OCI-LY3 (cell line): ENCODE measurements at regions not wholly inside any gene's neighbourhood (a gene's known extent, or its start where the extent isn't known, plus 50 kb on each side); places are given as distances from the start of the nearest gene placed in this dataset.

Experiments
- H2AFZ ChIP-seq: fragments of 200-600, 300-600 bp; shearing (Covaris generic); 2 replicates; pipeline ENCODE4 v1.6.0; 2014; ENCODE audit warnings: antibody characterized with exemption, low read depth, low read length
- H3K27ac ChIP-seq: fragments of 200-600, 300-600 bp; sonication (generic); 2 replicates; pipeline ENCODE4 v1.5.1; 2014; ENCODE audit warnings: mild to moderate bottlenecking, low read length, moderate library complexity, mixed read lengths
- H3K27me3 ChIP-seq: fragments of 200-600, 300-600 bp; sonication (generic); 2 replicates; pipeline ENCODE4 v1.6.1; 2014; ENCODE audit warnings: low read depth, low read length, mixed read lengths
- H3K36me3 ChIP-seq: fragments of 200-600, 300-600 bp; sonication (generic); replicated peaks from 2 replicates; pipeline ENCODE3; 2014; ENCODE audit warnings: low read depth, low read length, mixed read lengths
- H3K4me1 ChIP-seq: fragments of 300-600, 200-600 bp; sonication (generic); 2 replicates; pipeline ENCODE4 v1.6.1; 2014; ENCODE audit warnings: low read length, mixed read lengths
- H3K4me2 ChIP-seq: fragments of 200-600, 300-600 bp; sonication (generic); 2 replicates; pipeline ENCODE4 v1.6.1; 2014; ENCODE audit warnings: low read length, mixed read lengths
- H3K4me3 ChIP-seq: fragments of 300-600, 200-600 bp; sonication (generic); 2 replicates; pipeline ENCODE4 v1.5.1; 2014; ENCODE audit warnings: antibody characterized with exemption, mild to moderate bottlenecking, low read length, moderate library complexity
- H3K79me2 ChIP-seq: fragments of 300-600, 200-600 bp; shearing (Covaris generic); 2 replicates; pipeline ENCODE4 v1.6.1; 2014; ENCODE audit warnings: mild to moderate bottlenecking, low read length, mixed read lengths
- H3K9ac ChIP-seq: fragments of 300-600, 200-600 bp; shearing (Covaris generic); 2 replicates; pipeline ENCODE4 v1.6.0; 2014; ENCODE audit warnings: mild to moderate bottlenecking, low read length, moderate library complexity
- H3K9me3 ChIP-seq: fragments of 200-600, 300-600 bp; shearing (Covaris generic); 2 replicates; pipeline ENCODE4 v1.6.1; 2014; ENCODE audit warnings: low read length, mixed read lengths; ENCODE audit not compliant: insufficient read depth
- H4K20me1 ChIP-seq: fragments of 200-600, 300-600 bp; sonication (generic); 2 replicates; pipeline ENCODE4 v1.6.1; 2016; ENCODE audit warnings: low read length, mixed read lengths; ENCODE audit not compliant: insufficient read depth
- CTCF ChIP-seq: fragments of 200-600, 300-600 bp; sonication (generic); IDR thresholded peaks from 2 replicates; pipeline ENCODE4 v1.5.1; 2014; ENCODE audit warnings: antibody characterized with exemption, low read length, low read depth
- EZH2phosphoT487 ChIP-seq: fragments of 200-600 bp; shearing (Covaris generic); IDR thresholded peaks from 2 replicates; pipeline ENCODE4 v1.6.1; 2018; ENCODE audit warnings: antibody characterized with exemption, mixed run types, low read depth

GRCh38 chr13:22451327-22451741 is 729.4 kb upstream of the SGCG start:
- H3K27me3 ChIP-seq: no peaks in the 10 kb centered on the region
- no peaks in the 10 kb centered on the region for H3K79me2 ChIP-seq
- no peaks in the 10 kb centered on the region for H4K20me1 ChIP-seq
- no peak overlapping the region for H2AFZ ChIP-seq
- H3K27ac ChIP-seq: no peak overlapping the region
- H3K36me3 ChIP-seq: no peaks in the 10 kb centered on the region
- no peaks in the 10 kb centered on the region for H3K4me1 ChIP-seq
- H3K9me3 ChIP-seq: no peaks in the 10 kb centered on the region; the same call in 1 of the 2 replicates
- no peak overlapping the region for H3K4me2 ChIP-seq
- TF ChIP-seq EZH2phosphoT487 (no peak), CTCF (no peak)
- no peak overlapping the region for H3K4me3 ChIP-seq
- H3K9ac ChIP-seq: no peak overlapping the region

- Histone ChIP-seq H2AFZ (no peak overlapping the region), H4K20me1 (no peaks in the 10 kb centered on the region), H3K9me3 (no peaks in the 10 kb centered on the region), H3K4me3 (no peak overlapping the region), H3K9ac (no peak overlapping the region), H3K4me2 (no peak overlapping the region), H3K4me1 (no peaks in the 10 kb centered on the region), H3K27me3 (no peaks in the 10 kb centered on the region), H3K36me3 (no peaks in the 10 kb centered on the region), H3K79me2 (no peaks in the 10 kb centered on the region), H3K27ac (no peak overlapping the region)
- no peak for TF ChIP-seq CTCF
- TF ChIP-seq EZH2phosphoT487: no peak
Measured at GRCh38 chr13:22454586-22454985, 726.2 kb upstream of the SGCG start.

GRCh38 chr13:22455036-22455435 is 725.7 kb upstream of the SGCG start:
- Histone ChIP-seq H2AFZ (no peak overlapping the region), H4K20me1 (no peaks in the 10 kb centered on the region), H3K9me3 (no peaks in the 10 kb centered on the region), H3K27me3 (no peaks in the 10 kb centered on the region), H3K79me2 (no peaks in the 10 kb centered on the region), H3K4me1 (no peaks in the 10 kb centered on the region), H3K36me3 (no peaks in the 10 kb centered on the region), H3K4me3 (no peak overlapping the region), H3K9ac (no peak overlapping the region), H3K4me2 (no peak overlapping the region), H3K27ac (no peak overlapping the region)
- TF ChIP-seq CTCF (no peak), EZH2phosphoT487 (no peak)

- Histone ChIP-seq H4K20me1 (no peaks in the 10 kb centered on the region), H3K4me2 (no peak overlapping the region), H3K36me3 (no peaks in the 10 kb centered on the region), H3K9ac (no peak overlapping the region), H3K79me2 (no peaks in the 10 kb centered on the region), H3K27me3 (no peaks in the 10 kb centered on the region), H3K9me3 (no peaks in the 10 kb centered on the region), H2AFZ (no peak overlapping the region), H3K4me1 (no peaks in the 10 kb centered on the region), H3K27ac (no peak overlapping the region), H3K4me3 (no peak overlapping the region)
- TF ChIP-seq CTCF (no peak), EZH2phosphoT487 (no peak)
Measured at GRCh38 chr13:22461854-22462490, 718.8 kb upstream of the SGCG start.
